ENCODE measurements at regions not wholly inside any gene's neighbourhood (a gene's known extent, or its start where the extent isn't known, plus 50 kb on each side); places are given as distances from the start of the nearest gene placed in this dataset.

DNA sequence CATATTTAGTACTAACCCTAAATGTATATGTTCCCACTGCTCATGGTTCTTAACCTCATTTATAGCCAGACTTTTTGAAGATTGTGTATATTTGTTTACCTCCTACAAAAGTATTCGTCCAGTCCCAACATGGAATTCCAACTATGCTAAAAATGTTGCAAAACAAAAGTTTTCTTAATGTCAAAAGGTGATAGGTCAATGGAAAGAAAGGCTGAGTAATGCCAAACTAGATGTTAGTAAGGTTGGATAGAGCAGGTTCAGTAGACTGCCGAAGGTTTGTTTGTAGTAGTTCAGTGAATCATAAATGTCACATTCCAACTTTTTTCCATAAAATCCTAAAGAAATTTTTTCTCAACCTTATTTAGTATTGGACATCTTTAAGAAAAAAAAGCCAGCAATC, 874.5 kb downstream of the FLRT2 start:
- Histone ChIP-seq H2AFZ (ENCODE audit: low read length) (no peak overlapping the region), H3K4me3 (replicated peaks in 1 of 3; ENCODE audit: insufficient read depth in 1 of 3, low read depth in 2 of 3, low read length in 3 of 3) (no peak overlapping the region), H3K36me3 (replicated peaks in 1 of 2; ENCODE audit: control insufficient read depth in 1 of 2, insufficient read depth in 2 of 2, low read length in 2 of 2) (no peaks in the 10 kb centered on the region), H3K27ac (ENCODE audit: extremely low read length, insufficient read depth, low read length) (no peak overlapping the region), H3K4me2 (ENCODE audit: low read depth, low read length) (no peak overlapping the region), H4K20me1 (ENCODE audit: insufficient read depth, low read length) (no peaks in the 10 kb centered on the region), H3K9me3 (ENCODE audit: low read length) (no peaks in the 10 kb centered on the region), H3K79me2 (ENCODE audit: insufficient read depth, low read length) (no peaks in the 10 kb centered on the region), H3K27me3 (ENCODE audit: control insufficient read depth in 1 of 2, insufficient read depth in 2 of 2, low read length in 2 of 2) (no peaks in the 10 kb centered on the region), H3K4me1 (ENCODE audit: insufficient read depth, low read length) (peaks cover 8% of the 10 kb centered on the region; the same call in 1 of the 2 replicates), H3K9ac (ENCODE audit: insufficient read depth, low read depth, low read length) (no peak overlapping the region)
- ChIA-PET POLR2A (no interaction called here), CTCF (ENCODE audit: low intra/inter-chr PET ratio, low total read pairs) (no interaction called here)
- intact Hi-C loops (cut with micrococcal nuclease; ENCODE audit: unreplicated experiment) (no loop called here), in situ Hi-C loops (cut with HindIII; ENCODE audit: extremely low pct_ligation_motif_present, low pct_unique_long_range_greater_than_20kb) (no loop called here)
- no TSS peak for BruUV-seq (replicated peaks)
- TF ChIP-seq HNRNPL (IDR thresholded peaks at IDR 0.05; ENCODE audit: low read depth, low read length), result no peak
- TF ChIP-seq KLF13 (CRISPR knock-in tag; IDR thresholded peaks at IDR 0.05), result no peak
- TF ChIP-seq NR2F1 (CRISPR knock-in tag; IDR thresholded peaks at IDR 0.05), result 0 out of 4 replicates have a peak, but pooled peaks of 1 of the 2 experiments have one; percentile 15
- no peak for TF ChIP-seq NR2F6 (IDR thresholded peaks at IDR 0.05)
- TF ChIP-seq NR2F6 (CRISPR knock-in tag; IDR thresholded peaks at IDR 0.05), result peak; percentile 26; the same call in 1 of the 2 replicates
- TF ChIP-seq SOX5 (CRISPR knock-in tag; IDR thresholded peaks at IDR 0.05; ENCODE audit: borderline replicate concordance), result peak; percentile 19; the same call in 1 of the 2 replicates
- DNase-seq (ENCODE audit: low spot score), result peak; percentile 30
- FAIRE-seq, result no peak
- ATAC-seq, result no peak; the same call in 2 of the 3 replicates
- WGBS (ENCODE audit: low lambda C conversion rate), result 3% methylated on average over 2 of the region's 2 CpGs

DNA sequence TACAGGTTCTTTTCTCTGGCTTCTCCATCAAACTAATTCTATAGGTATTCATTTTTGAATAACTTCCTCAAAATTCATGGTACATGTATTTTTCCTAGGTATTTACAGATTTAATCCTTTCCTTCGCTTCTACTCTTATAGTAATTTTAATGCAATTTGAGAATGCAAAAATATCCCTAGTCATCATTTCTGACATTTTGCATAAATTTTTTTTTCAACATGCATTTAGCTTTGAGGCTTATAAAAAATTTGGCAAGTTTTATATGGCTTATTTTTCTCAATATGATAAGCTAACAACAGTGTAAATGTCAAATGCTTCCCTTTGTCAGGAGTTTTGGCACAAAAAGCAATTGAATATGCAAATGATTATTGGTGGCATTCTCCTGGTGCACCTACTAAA, 872.6 kb downstream of the FLRT2 start:
- 20% methylated on average over 1 of the region's 1 CpG for WGBS (ENCODE audit: low lambda C conversion rate)
- no peak overlapping the region for H3K4me3 ChIP-seq (replicated peaks in 1 of 3; ENCODE audit: insufficient read depth in 1 of 3, low read depth in 2 of 3, low read length in 3 of 3)
- no peak overlapping the region for H2AFZ ChIP-seq (ENCODE audit: low read length)
- DNase-seq (ENCODE audit: low spot score) (no peak), ATAC-seq (no peak), FAIRE-seq (no peak)
- H3K4me2 ChIP-seq (ENCODE audit: low read depth, low read length), result no peak overlapping the region
- no peak overlapping the region for H3K27ac ChIP-seq (ENCODE audit: extremely low read length, insufficient read depth, low read length)
- no peaks in the 10 kb centered on the region for H3K27me3 ChIP-seq (ENCODE audit: control insufficient read depth in 1 of 2, insufficient read depth in 2 of 2, low read length in 2 of 2)
- no peaks in the 10 kb centered on the region for H3K9me3 ChIP-seq (ENCODE audit: low read length)
- intact Hi-C loops (cut with micrococcal nuclease; ENCODE audit: unreplicated experiment) (no loop called here), in situ Hi-C loops (cut with HindIII; ENCODE audit: extremely low pct_ligation_motif_present, low pct_unique_long_range_greater_than_20kb) (no loop called here)
- ChIA-PET CTCF (ENCODE audit: low intra/inter-chr PET ratio, low total read pairs) (no interaction called here), POLR2A (no interaction called here)
- TF ChIP-seq MAFF (IDR thresholded peaks at IDR 0.05; ENCODE audit: low read depth, low read length) (peak; percentile 63), MAFK (conservative IDR thresholded peaks at IDR 0.05 in 1 of 2, IDR thresholded peaks at IDR 0.05 in 1 of 2; ENCODE audit: low read length in 2 of 2) (peak; percentile 53 to 77; a peak in 3 of 4 replicates), KDM3A (CRISPR knock-in tag; IDR thresholded peaks at IDR 0.05; ENCODE audit: low read depth) (no peak)
- no peaks in the 10 kb centered on the region for H3K79me2 ChIP-seq (ENCODE audit: insufficient read depth, low read length)
- no peaks in the 10 kb centered on the region for H3K36me3 ChIP-seq (replicated peaks in 1 of 2; ENCODE audit: control insufficient read depth in 1 of 2, insufficient read depth in 2 of 2, low read length in 2 of 2)
- no TSS peak for BruUV-seq (replicated peaks)
- peaks cover 8% of the 10 kb centered on the region; the same call in 1 of the 2 replicates for H3K4me1 ChIP-seq (ENCODE audit: insufficient read depth, low read length)
- H3K9ac ChIP-seq (ENCODE audit: insufficient read depth, low read depth, low read length), result no peak overlapping the region
- H4K20me1 ChIP-seq (ENCODE audit: insufficient read depth, low read length), result no peaks in the 10 kb centered on the region
